Fibroblast of lung (primary cell): ENCODE measurements at regions not wholly inside any gene's neighbourhood (a gene's known extent, or its start where the extent isn't known, plus 50 kb on each side); places are given as distances from the start of the nearest gene placed in this dataset.

ENCODE experiments used
- EZH2 ChIP-seq: IDR thresholded peaks from 2 replicates; pipeline ENCODE4 v1.5.1; 2012; ENCODE audit warnings: low read length, control low read depth, mild to moderate bottlenecking; ENCODE audit errors: missing control alignments
- TF ChIP-seq, protein P1 (sequence below), 2 donors: IDR thresholded peaks in 1 of 2; conservative IDR thresholded peaks in 1 of 2; 1 replicate in 1 of 2; 2 replicates in 1 of 2; pipeline ENCODE4 v1.5.1; 2011 to 2012; ENCODE audit warnings: low read length in 2 of 2, control low read depth in 1 of 2, inconsistent platforms in 1 of 2, low read depth in 1 of 2, mild to moderate bottlenecking in 1 of 2

DNA sequence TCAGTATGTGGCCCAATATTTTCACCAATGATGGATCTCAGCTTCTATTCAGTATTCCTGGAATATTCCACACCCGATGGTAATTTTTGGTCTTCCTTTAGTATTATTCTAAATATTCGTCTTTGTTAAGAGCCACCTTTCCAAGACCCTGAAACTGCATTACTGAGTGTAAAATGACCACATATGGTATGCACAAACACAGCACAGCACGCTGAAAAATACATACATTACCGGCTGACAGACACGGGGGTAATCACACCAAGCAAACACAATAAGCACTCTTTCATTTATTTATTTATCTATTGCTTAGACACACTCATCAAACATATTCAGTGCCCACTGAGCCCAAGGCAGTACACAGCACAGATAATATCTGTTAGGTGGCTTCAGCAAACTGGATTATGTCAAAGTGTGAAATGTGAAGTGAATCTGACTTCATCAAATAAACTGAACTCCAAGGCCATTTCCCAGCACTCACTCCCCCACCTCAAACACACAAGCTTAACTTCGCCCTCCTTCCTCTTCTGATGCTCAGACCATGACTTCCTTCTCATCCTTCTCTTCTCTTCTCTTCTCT is 1637.8 kb upstream of the C9orf72 start:
- TF ChIP-seq, protein P1, sequence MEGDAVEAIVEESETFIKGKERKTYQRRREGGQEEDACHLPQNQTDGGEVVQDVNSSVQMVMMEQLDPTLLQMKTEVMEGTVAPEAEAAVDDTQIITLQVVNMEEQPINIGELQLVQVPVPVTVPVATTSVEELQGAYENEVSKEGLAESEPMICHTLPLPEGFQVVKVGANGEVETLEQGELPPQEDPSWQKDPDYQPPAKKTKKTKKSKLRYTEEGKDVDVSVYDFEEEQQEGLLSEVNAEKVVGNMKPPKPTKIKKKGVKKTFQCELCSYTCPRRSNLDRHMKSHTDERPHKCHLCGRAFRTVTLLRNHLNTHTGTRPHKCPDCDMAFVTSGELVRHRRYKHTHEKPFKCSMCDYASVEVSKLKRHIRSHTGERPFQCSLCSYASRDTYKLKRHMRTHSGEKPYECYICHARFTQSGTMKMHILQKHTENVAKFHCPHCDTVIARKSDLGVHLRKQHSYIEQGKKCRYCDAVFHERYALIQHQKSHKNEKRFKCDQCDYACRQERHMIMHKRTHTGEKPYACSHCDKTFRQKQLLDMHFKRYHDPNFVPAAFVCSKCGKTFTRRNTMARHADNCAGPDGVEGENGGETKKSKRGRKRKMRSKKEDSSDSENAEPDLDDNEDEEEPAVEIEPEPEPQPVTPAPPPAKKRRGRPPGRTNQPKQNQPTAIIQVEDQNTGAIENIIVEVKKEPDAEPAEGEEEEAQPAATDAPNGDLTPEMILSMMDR (conservative IDR thresholded peaks at IDR 0.05 in 1 of 2, IDR thresholded peaks at IDR 0.05 in 1 of 2; ENCODE audit: low read depth in 1 of 2, low read length in 2 of 2), result no peak
- TF ChIP-seq EZH2, result no peak
